ENCODE measurements at regions not wholly inside any gene's neighbourhood (a gene's known extent, or its start where the extent isn't known, plus 50 kb on each side); places are given as distances from the start of the nearest gene placed in this dataset.

DNA sequence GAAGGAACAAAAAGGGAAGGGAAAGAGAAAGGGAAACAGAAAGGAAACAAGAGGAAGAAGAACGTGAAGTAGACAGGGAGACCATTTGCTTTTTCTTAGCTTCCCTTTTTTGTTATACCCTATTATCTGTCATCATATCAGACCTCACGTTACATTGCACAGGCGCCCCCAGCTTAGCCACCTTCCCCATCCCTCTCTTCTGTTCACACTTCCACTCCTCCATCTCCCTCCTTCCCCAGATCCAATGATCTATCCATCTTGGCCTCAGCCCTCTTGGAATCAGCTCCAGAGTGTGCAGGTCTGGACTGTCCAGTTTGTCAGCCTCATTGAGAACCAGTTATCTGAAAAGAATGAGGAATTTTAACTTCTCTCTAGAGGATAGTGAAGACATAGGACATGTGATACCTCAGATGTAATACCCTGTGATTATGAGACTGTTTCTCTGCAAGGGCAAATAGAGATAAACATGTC is 101.1 kb upstream of the ERRFI1 start:
- Histone ChIP-seq H3K4me1 (ENCODE audit: control insufficient read depth, insufficient read depth, low read length) (peaks cover 8% of the 10 kb centered on the region), H3K9me3 (ENCODE audit: control insufficient read depth, insufficient read depth, low read depth, low read length) (peaks cover 22% of the 10 kb centered on the region; the same call in 1 of the 2 replicates), H3K27ac (ENCODE audit: low read length) (peak overlapping the region; percentile 74), H3K27me3 (ENCODE audit: control insufficient read depth, insufficient read depth, low read length) (no peaks in the 10 kb centered on the region), H3K36me3 (ENCODE audit: control insufficient read depth, insufficient read depth, low read length) (no peaks in the 10 kb centered on the region), H3K4me3 (ENCODE audit: low read depth in 2 of 2, low read length in 2 of 2) (no peak overlapping the region)
- DNase-seq (ENCODE audit: low read depth, low spot score): no peak
- ChIA-PET POLR2A (interaction anchor here (0.6 to 0.7 kb wide), 2 partner anchors 113 to 214 kb away, joined by 3 to 11 read pairs; no protein-coding TSS in a partner anchor), CTCF (interaction anchor here (0.6 kb wide), 1 partner anchor 1830 kb away, joined by 4 read pairs; no protein-coding TSS in a partner anchor)
- no TSS peak for BruUV-seq (replicated peaks)
- intact Hi-C loops (cut with micrococcal nuclease; ENCODE audit: unreplicated experiment) (no loop called here), in situ Hi-C loops (cut with HindIII; ENCODE audit: low pct_unique_long_range_greater_than_20kb, low sequenced_read_pairs) (no loop called here)
- no peak for ATAC-seq
- TF ChIP-seq TCF7L2 (IDR thresholded peaks at IDR 0.05; ENCODE audit: low read depth, low read length) (no peak), POLR2AphosphoS5 (IDR thresholded peaks at IDR 0.05; ENCODE audit: low read depth, low read length) (no peak), SIN3A (IDR thresholded peaks at IDR 0.05; ENCODE audit: borderline replicate concordance, insufficient read depth, low read depth, low read length) (no peak)
- TF ChIP-seq, protein P1, sequence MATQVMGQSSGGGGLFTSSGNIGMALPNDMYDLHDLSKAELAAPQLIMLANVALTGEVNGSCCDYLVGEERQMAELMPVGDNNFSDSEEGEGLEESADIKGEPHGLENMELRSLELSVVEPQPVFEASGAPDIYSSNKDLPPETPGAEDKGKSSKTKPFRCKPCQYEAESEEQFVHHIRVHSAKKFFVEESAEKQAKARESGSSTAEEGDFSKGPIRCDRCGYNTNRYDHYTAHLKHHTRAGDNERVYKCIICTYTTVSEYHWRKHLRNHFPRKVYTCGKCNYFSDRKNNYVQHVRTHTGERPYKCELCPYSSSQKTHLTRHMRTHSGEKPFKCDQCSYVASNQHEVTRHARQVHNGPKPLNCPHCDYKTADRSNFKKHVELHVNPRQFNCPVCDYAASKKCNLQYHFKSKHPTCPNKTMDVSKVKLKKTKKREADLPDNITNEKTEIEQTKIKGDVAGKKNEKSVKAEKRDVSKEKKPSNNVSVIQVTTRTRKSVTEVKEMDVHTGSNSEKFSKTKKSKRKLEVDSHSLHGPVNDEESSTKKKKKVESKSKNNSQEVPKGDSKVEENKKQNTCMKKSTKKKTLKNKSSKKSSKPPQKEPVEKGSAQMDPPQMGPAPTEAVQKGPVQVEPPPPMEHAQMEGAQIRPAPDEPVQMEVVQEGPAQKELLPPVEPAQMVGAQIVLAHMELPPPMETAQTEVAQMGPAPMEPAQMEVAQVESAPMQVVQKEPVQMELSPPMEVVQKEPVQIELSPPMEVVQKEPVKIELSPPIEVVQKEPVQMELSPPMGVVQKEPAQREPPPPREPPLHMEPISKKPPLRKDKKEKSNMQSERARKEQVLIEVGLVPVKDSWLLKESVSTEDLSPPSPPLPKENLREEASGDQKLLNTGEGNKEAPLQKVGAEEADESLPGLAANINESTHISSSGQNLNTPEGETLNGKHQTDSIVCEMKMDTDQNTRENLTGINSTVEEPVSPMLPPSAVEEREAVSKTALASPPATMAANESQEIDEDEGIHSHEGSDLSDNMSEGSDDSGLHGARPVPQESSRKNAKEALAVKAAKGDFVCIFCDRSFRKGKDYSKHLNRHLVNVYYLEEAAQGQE (IDR thresholded peaks at IDR 0.05; ENCODE audit: insufficient read depth in 1 of 2, low read depth in 2 of 2, low read length in 1 of 2): no peak
- TF ChIP-seq, protein P2, sequence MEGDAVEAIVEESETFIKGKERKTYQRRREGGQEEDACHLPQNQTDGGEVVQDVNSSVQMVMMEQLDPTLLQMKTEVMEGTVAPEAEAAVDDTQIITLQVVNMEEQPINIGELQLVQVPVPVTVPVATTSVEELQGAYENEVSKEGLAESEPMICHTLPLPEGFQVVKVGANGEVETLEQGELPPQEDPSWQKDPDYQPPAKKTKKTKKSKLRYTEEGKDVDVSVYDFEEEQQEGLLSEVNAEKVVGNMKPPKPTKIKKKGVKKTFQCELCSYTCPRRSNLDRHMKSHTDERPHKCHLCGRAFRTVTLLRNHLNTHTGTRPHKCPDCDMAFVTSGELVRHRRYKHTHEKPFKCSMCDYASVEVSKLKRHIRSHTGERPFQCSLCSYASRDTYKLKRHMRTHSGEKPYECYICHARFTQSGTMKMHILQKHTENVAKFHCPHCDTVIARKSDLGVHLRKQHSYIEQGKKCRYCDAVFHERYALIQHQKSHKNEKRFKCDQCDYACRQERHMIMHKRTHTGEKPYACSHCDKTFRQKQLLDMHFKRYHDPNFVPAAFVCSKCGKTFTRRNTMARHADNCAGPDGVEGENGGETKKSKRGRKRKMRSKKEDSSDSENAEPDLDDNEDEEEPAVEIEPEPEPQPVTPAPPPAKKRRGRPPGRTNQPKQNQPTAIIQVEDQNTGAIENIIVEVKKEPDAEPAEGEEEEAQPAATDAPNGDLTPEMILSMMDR (IDR thresholded peaks at IDR 0.05): no peak

DNA sequence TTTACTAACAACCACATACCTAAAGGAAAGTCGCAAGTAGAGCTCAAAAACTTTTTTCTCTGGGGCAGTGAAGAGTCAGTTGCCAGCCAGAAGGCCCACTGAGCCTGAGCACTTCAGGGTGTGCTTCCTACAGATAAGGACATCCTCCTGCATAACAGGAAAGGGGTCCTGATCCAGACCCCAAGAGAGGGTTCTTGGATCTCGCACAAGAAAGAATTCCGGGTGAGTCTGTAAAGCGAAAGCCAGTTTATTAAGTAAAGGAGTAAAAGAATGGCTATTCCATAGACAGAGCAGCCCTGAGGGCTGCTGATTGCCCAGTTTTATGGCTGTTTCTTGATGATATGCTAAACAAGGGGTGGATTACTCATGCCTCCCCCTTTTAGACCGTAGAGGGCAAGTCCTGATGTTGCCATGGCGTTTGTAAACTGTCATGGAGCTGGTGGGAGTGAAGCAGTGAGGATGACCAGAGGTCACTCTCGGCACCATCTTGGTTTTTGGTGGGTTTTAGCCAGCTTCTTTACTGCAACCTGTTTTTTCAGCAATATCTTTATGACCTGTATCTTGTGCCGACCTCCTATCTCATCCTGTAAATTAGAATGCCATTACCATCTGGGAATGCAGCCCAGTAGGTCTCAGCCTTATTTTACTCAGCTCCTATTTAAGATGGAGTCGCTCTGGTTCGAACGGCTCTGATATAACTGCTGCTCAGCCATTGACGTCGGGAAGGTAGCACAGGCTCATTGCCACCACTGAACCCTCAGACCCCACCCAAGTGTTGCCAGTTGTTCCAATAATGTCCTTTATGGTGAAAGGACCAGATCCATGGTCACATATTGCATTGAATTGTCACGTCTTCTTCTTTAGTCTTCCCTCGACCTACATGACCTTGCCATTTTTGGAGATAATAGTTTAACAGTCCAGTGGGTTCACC is 96.6 kb upstream of the ERRFI1 start:
- Histone ChIP-seq H3K9me3 (ENCODE audit: control insufficient read depth, insufficient read depth, low read depth, low read length) (peaks cover 22% of the 10 kb centered on the region; the same call in 1 of the 2 replicates), H3K27me3 (ENCODE audit: control insufficient read depth, insufficient read depth, low read length) (no peaks in the 10 kb centered on the region), H3K36me3 (ENCODE audit: control insufficient read depth, insufficient read depth, low read length) (no peaks in the 10 kb centered on the region), H3K27ac (ENCODE audit: low read length) (peak overlapping the region; percentile 100), H3K4me3 (ENCODE audit: low read depth in 2 of 2, low read length in 2 of 2) (no peak overlapping the region), H3K4me1 (ENCODE audit: control insufficient read depth, insufficient read depth, low read length) (peaks cover 39% of the 10 kb centered on the region)
- DNase-seq (ENCODE audit: low read depth, low spot score) (no peak), ATAC-seq (peak; percentile 32; the same call in 1 of the 2 replicates)
- ChIA-PET POLR2A (interaction anchor here (0.6 to 1.5 kb wide), 6 partner anchors 9 to 98 kb away, joined by 3 to 16 read pairs (median 5); no protein-coding TSS in a partner anchor), CTCF (no interaction called here)
- intact Hi-C loops (cut with micrococcal nuclease; ENCODE audit: unreplicated experiment) (no loop called here), in situ Hi-C loops (cut with HindIII; ENCODE audit: low pct_unique_long_range_greater_than_20kb, low sequenced_read_pairs) (no loop called here)
- no TSS peak for BruUV-seq (replicated peaks)
- TF ChIP-seq, protein P1 (IDR thresholded peaks at IDR 0.05; ENCODE audit: insufficient read depth in 1 of 2, low read depth in 2 of 2, low read length in 1 of 2): no peak
- TF ChIP-seq POLR2AphosphoS5 (IDR thresholded peaks at IDR 0.05; ENCODE audit: low read depth, low read length) (no peak), SIN3A (IDR thresholded peaks at IDR 0.05; ENCODE audit: borderline replicate concordance, insufficient read depth, low read depth, low read length) (no peak), TCF7L2 (IDR thresholded peaks at IDR 0.05; ENCODE audit: low read depth, low read length) (no peak)
- TF ChIP-seq, protein P2 (IDR thresholded peaks at IDR 0.05): no peak
